ENCODE measurements at regions not wholly inside any gene's neighbourhood (a gene's known extent, or its start where the extent isn't known, plus 50 kb on each side); places are given as distances from the start of the nearest gene placed in this dataset.
"Not testable (repeated sequence)": the region's sequence is repeated elsewhere in the genome, so short reads cannot be mapped to it uniquely, and the experiment has no call there.

GRCh38 chr17:34066528-34066927, 188.6 kb upstream of the CCL2 start:
- Histone ChIP-seq H3K9ac (ENCODE audit: low read depth, low read length) (no peak overlapping the region), H3K27me3 (ENCODE audit: control insufficient read depth, insufficient read depth, low read length) (no peaks in the 10 kb centered on the region), H3K9me3 (ENCODE audit: control insufficient read depth, insufficient read depth, low read length) (no peaks in the 10 kb centered on the region), H3K4me3 (ENCODE audit: low read depth, low read length) (no peak overlapping the region), H3K4me1 (ENCODE audit: control insufficient read depth, insufficient read depth, low read length) (no peaks in the 10 kb centered on the region), H3K36me3 (ENCODE audit: control insufficient read depth, insufficient read depth, low read length) (no peaks in the 10 kb centered on the region)

GRCh38 chr17:34067011-34067410, 188.1 kb upstream of the CCL2 start:
- Histone ChIP-seq H3K9me3 (ENCODE audit: control insufficient read depth, insufficient read depth, low read length) (no peaks in the 10 kb centered on the region), H3K36me3 (ENCODE audit: control insufficient read depth, insufficient read depth, low read length) (no peaks in the 10 kb centered on the region), H3K4me1 (ENCODE audit: control insufficient read depth, insufficient read depth, low read length) (no peaks in the 10 kb centered on the region), H3K27me3 (ENCODE audit: control insufficient read depth, insufficient read depth, low read length) (no peaks in the 10 kb centered on the region), H3K9ac (ENCODE audit: low read depth, low read length) (no peak overlapping the region), H3K4me3 (ENCODE audit: low read depth, low read length) (no peak overlapping the region)

- Histone ChIP-seq H3K4me1 (ENCODE audit: control insufficient read depth, insufficient read depth, low read length) (no peaks in the 10 kb centered on the region), H3K9me3 (ENCODE audit: control insufficient read depth, insufficient read depth, low read length) (no peaks in the 10 kb centered on the region), H3K9ac (ENCODE audit: low read depth, low read length) (no peak overlapping the region), H3K36me3 (ENCODE audit: control insufficient read depth, insufficient read depth, low read length) (no peaks in the 10 kb centered on the region), H3K4me3 (ENCODE audit: low read depth, low read length) (no peak overlapping the region), H3K27me3 (ENCODE audit: control insufficient read depth, insufficient read depth, low read length) (no peaks in the 10 kb centered on the region)
Measured at GRCh38 chr17:34068571-34068970, 186.5 kb upstream of the CCL2 start.

- H3K36me3 ChIP-seq (ENCODE audit: control insufficient read depth, insufficient read depth, low read length) = no peaks in the 10 kb centered on the region
- no peaks in the 10 kb centered on the region for H3K9me3 ChIP-seq (ENCODE audit: control insufficient read depth, insufficient read depth, low read length)
- no peaks in the 10 kb centered on the region for H3K4me1 ChIP-seq (ENCODE audit: control insufficient read depth, insufficient read depth, low read length)
- no peak overlapping the region for H3K4me3 ChIP-seq (ENCODE audit: low read depth, low read length)
- no peaks in the 10 kb centered on the region for H3K27me3 ChIP-seq (ENCODE audit: control insufficient read depth, insufficient read depth, low read length)
- no peak overlapping the region for H3K9ac ChIP-seq (ENCODE audit: low read depth, low read length)
Measured at GRCh38 chr17:34070712-34071111, 184.4 kb upstream of the CCL2 start.

GRCh38 chr17:34071886-34072420, 183.1 kb upstream of the CCL2 start:
- Histone ChIP-seq H3K36me3 (ENCODE audit: control insufficient read depth, insufficient read depth, low read length) (no peaks in the 10 kb centered on the region), H3K4me3 (ENCODE audit: low read depth, low read length) (no peak overlapping the region), H3K9me3 (ENCODE audit: control insufficient read depth, insufficient read depth, low read length) (no peaks in the 10 kb centered on the region), H3K27me3 (ENCODE audit: control insufficient read depth, insufficient read depth, low read length) (no peaks in the 10 kb centered on the region), H3K9ac (ENCODE audit: low read depth, low read length) (no peak overlapping the region), H3K4me1 (ENCODE audit: control insufficient read depth, insufficient read depth, low read length) (no peaks in the 10 kb centered on the region)

- no peak overlapping the region for H3K4me3 ChIP-seq (ENCODE audit: low read depth, low read length)
Measured at GRCh38 chr17:34075076-34075475, 180.0 kb upstream of the CCL2 start.

GRCh38 chr17:34076743-34077631, 178.1 kb upstream of the CCL2 start:
- no peaks in the 10 kb centered on the region for H3K27me3 ChIP-seq (ENCODE audit: control insufficient read depth, insufficient read depth, low read length)
- H3K4me1 ChIP-seq (ENCODE audit: control insufficient read depth, insufficient read depth, low read length) = peaks cover 2% of the 10 kb centered on the region
- no peak overlapping the region for H3K4me3 ChIP-seq (ENCODE audit: low read depth, low read length)
- no peak overlapping the region for H3K9ac ChIP-seq (ENCODE audit: low read depth, low read length)
- no peaks in the 10 kb centered on the region for H3K36me3 ChIP-seq (ENCODE audit: control insufficient read depth, insufficient read depth, low read length)
- H3K9me3 ChIP-seq (ENCODE audit: control insufficient read depth, insufficient read depth, low read length) = no peaks in the 10 kb centered on the region

More at GRCh38 chr17:34075076-34075475, 180.0 kb upstream of the CCL2 start:
- H3K4me1 ChIP-seq (ENCODE audit: control insufficient read depth, insufficient read depth, low read length) = peaks cover 2% of the 10 kb centered on the region
- no peaks in the 10 kb centered on the region for H3K36me3 ChIP-seq (ENCODE audit: control insufficient read depth, insufficient read depth, low read length)
- H3K9ac ChIP-seq (ENCODE audit: low read depth, low read length) = no peak overlapping the region
- no peaks in the 10 kb centered on the region for H3K9me3 ChIP-seq (ENCODE audit: control insufficient read depth, insufficient read depth, low read length)
- H3K27me3 ChIP-seq (ENCODE audit: control insufficient read depth, insufficient read depth, low read length) = no peaks in the 10 kb centered on the region

- Histone ChIP-seq H3K4me3 (ENCODE audit: low read depth, low read length) (no peak overlapping the region), H3K36me3 (ENCODE audit: control insufficient read depth, insufficient read depth, low read length) (no peaks in the 10 kb centered on the region), H3K9me3 (ENCODE audit: control insufficient read depth, insufficient read depth, low read length) (no peaks in the 10 kb centered on the region), H3K27me3 (ENCODE audit: control insufficient read depth, insufficient read depth, low read length) (no peaks in the 10 kb centered on the region), H3K4me1 (ENCODE audit: control insufficient read depth, insufficient read depth, low read length) (peaks cover 2% of the 10 kb centered on the region), H3K9ac (ENCODE audit: low read depth, low read length) (no peak overlapping the region)
Measured at GRCh38 chr17:34081269-34081668, 173.8 kb upstream of the CCL2 start.

GRCh38 chr17:34082404-34082803, 172.7 kb upstream of the CCL2 start:
- no peak overlapping the region for H3K9ac ChIP-seq (ENCODE audit: low read depth, low read length)
- H3K4me1 ChIP-seq (ENCODE audit: control insufficient read depth, insufficient read depth, low read length) = peaks cover 1% of the 10 kb centered on the region
- no peak overlapping the region for H3K4me3 ChIP-seq (ENCODE audit: low read depth, low read length)
- H3K27me3 ChIP-seq (ENCODE audit: control insufficient read depth, insufficient read depth, low read length) = no peaks in the 10 kb centered on the region
- H3K9me3 ChIP-seq (ENCODE audit: control insufficient read depth, insufficient read depth, low read length) = no peaks in the 10 kb centered on the region
- no peaks in the 10 kb centered on the region for H3K36me3 ChIP-seq (ENCODE audit: control insufficient read depth, insufficient read depth, low read length)

GRCh38 chr17:34089042-34089441, 166.0 kb upstream of the CCL2 start:
- H3K4me1 ChIP-seq (ENCODE audit: control insufficient read depth, insufficient read depth, low read length); H3K4me3 ChIP-seq (ENCODE audit: low read depth, low read length); H3K27me3 ChIP-seq (ENCODE audit: control insufficient read depth, insufficient read depth, low read length); H3K36me3 ChIP-seq (ENCODE audit: control insufficient read depth, insufficient read depth, low read length); H3K9ac ChIP-seq (ENCODE audit: low read depth, low read length); H3K9me3 ChIP-seq (ENCODE audit: control insufficient read depth, insufficient read depth, low read length): not testable (repeated sequence)

- H3K9ac ChIP-seq (ENCODE audit: low read depth, low read length) = no peak overlapping the region
- H3K36me3 ChIP-seq (ENCODE audit: control insufficient read depth, insufficient read depth, low read length) = no peaks in the 10 kb centered on the region
- H3K9me3 ChIP-seq (ENCODE audit: control insufficient read depth, insufficient read depth, low read length) = no peaks in the 10 kb centered on the region
- H3K27me3 ChIP-seq (ENCODE audit: control insufficient read depth, insufficient read depth, low read length) = no peaks in the 10 kb centered on the region
- H3K4me1 ChIP-seq (ENCODE audit: control insufficient read depth, insufficient read depth, low read length) = no peaks in the 10 kb centered on the region
- no peak overlapping the region for H3K4me3 ChIP-seq (ENCODE audit: low read depth, low read length)
Measured at GRCh38 chr17:34090593-34090992, 164.5 kb upstream of the CCL2 start.

GRCh38 chr17:34091975-34092374, 163.1 kb upstream of the CCL2 start:
- Histone ChIP-seq H3K36me3 (ENCODE audit: control insufficient read depth, insufficient read depth, low read length) (no peaks in the 10 kb centered on the region), H3K27me3 (ENCODE audit: control insufficient read depth, insufficient read depth, low read length) (no peaks in the 10 kb centered on the region), H3K9me3 (ENCODE audit: control insufficient read depth, insufficient read depth, low read length) (no peaks in the 10 kb centered on the region), H3K4me1 (ENCODE audit: control insufficient read depth, insufficient read depth, low read length) (no peaks in the 10 kb centered on the region), H3K4me3 (ENCODE audit: low read depth, low read length) (no peak overlapping the region), H3K9ac (ENCODE audit: low read depth, low read length) (no peak overlapping the region)
